Activated T-cell treated with anti-CD3 and anti-CD28 coated beads, Interleukin-2, amount 50 U/mL, for 24 hours (primary cell): ENCODE measurements at regions not wholly inside any gene's neighbourhood (a gene's known extent, or its start where the extent isn't known, plus 50 kb on each side); places are given as distances from the start of the nearest gene placed in this dataset.

Source experiments
- DNase-seq: peaks from one replicate; pipeline ENCODE4 v3.0.0-alpha.2; 2020
- H3K27ac Mint-ChIP-seq: 2 replicates; pipeline ENCODE4 v1.8.0; 2020; ENCODE audit warnings: mild to moderate bottlenecking, mixed read lengths
- H3K27me3 Mint-ChIP-seq: 2 replicates; pipeline ENCODE4 v1.8.0; 2020; ENCODE audit warnings: mixed read lengths
- H3K36me3 Mint-ChIP-seq: 2 replicates; pipeline ENCODE4 v1.8.0; 2020; ENCODE audit warnings: low read depth, mixed read lengths
- H3K4me1 Mint-ChIP-seq: 2 replicates; pipeline ENCODE4 v1.8.0; 2020; ENCODE audit warnings: low read depth, mixed read lengths
- H3K4me3 Mint-ChIP-seq: 2 replicates; pipeline ENCODE4 v1.8.0; 2020; ENCODE audit warnings: mild to moderate bottlenecking, moderate library complexity, mixed read lengths
- H3K9me3 Mint-ChIP-seq: 2 replicates; pipeline ENCODE4 v1.8.0; 2020; ENCODE audit warnings: mixed read lengths

- H3K27ac Mint-ChIP-seq: no peak overlapping the region
- no peaks in the 10 kb centered on the region for H3K4me1 Mint-ChIP-seq
- H3K4me3 Mint-ChIP-seq: no peak overlapping the region
- DNase-seq: no peak
- H3K9me3 Mint-ChIP-seq: peaks cover 4% of the 10 kb centered on the region
- no peaks in the 10 kb centered on the region for H3K36me3 Mint-ChIP-seq
- H3K27me3 Mint-ChIP-seq: no peaks in the 10 kb centered on the region
These were observed 161.5 kb upstream of the LRRC7 start for GRCh38 chr1:69406244-69406643.

DNA sequence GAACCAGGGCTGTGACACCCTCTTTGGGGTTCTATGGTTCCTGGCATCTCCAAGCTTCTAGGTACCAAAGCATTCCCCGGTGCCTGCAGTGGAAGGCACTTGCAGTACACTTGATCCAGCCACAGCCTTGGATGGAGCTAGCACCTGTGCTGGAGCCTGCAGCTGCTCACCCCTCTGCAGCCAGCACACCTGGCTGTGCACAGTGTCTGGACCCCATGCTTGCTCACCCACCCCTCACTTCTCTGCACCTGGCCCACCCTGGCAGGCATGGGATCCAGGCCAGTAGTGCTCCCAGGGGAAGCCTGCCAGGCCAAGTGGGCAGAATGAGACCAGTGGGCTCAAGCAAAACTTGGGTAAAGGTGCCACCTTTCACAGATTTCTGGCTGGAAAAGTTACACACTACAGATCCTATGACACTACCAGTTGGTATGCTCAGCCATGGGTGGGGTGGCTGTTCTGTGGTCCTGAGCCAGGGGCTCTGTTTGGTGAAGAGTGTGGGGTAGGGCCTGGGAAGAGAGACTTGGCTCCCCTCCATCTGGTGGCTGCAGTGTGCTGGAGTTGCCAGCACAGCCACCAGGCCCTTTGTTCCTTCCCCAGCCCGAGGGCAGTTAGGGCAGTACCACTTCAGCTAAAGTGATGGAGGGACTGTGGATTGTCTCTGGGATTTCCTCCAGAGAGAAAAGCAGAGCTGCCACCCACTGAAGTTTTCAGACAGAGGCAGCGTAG is 157.8 kb upstream of the LRRC7 start:
- Mint-ChIP-seq H3K27me3 (no peaks in the 10 kb centered on the region), H3K36me3 (no peaks in the 10 kb centered on the region), H3K27ac (no peak overlapping the region), H3K9me3 (peaks cover 6% of the 10 kb centered on the region), H3K4me3 (no peak overlapping the region), H3K4me1 (no peaks in the 10 kb centered on the region)
- DNase-seq: no peak

GRCh38 chr1:69410457-69410850 is 157.3 kb upstream of the LRRC7 start:
- Mint-ChIP-seq H3K27me3 (no peaks in the 10 kb centered on the region), H3K9me3 (peaks cover 6% of the 10 kb centered on the region), H3K4me1 (no peaks in the 10 kb centered on the region), H3K4me3 (no peak overlapping the region), H3K36me3 (no peaks in the 10 kb centered on the region), H3K27ac (no peak overlapping the region)
- no peak for DNase-seq

GRCh38 chr1:69410893-69411292 is 156.8 kb upstream of the LRRC7 start:
- H3K27ac Mint-ChIP-seq: no peak overlapping the region
- no peak overlapping the region for H3K4me3 Mint-ChIP-seq

DNA sequence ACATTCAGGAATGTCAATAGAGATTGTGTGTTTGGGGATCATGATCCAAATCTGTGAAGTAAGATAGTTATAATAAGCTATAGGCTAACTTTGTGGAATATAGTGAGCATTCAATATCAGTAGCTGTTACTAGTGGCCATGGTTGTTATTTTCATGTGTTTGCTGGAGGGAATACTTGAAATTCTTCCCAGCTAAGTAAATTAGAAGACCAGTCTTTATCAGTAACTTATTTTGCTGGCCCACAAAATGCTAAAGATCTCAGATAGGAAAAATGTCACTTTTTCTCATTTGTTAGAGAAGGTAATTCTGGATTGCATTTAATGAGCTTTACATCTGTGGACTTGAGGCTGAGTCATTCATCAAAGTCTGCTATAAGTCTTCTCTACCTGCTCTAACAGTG is 156.1 kb upstream of the LRRC7 start:
- Mint-ChIP-seq H3K27ac (no peak overlapping the region), H3K9me3 (peaks cover 6% of the 10 kb centered on the region), H3K4me3 (no peak overlapping the region), H3K4me1 (no peaks in the 10 kb centered on the region), H3K27me3 (no peaks in the 10 kb centered on the region), H3K36me3 (no peaks in the 10 kb centered on the region)
- no peak for DNase-seq

More at GRCh38 chr1:69410893-69411292, 156.8 kb upstream of the LRRC7 start:
- Mint-ChIP-seq H3K4me1 (no peaks in the 10 kb centered on the region), H3K27me3 (no peaks in the 10 kb centered on the region), H3K9me3 (peaks cover 6% of the 10 kb centered on the region), H3K36me3 (no peaks in the 10 kb centered on the region)
- no peak for DNase-seq

- Mint-ChIP-seq H3K9me3 (peaks cover 6% of the 10 kb centered on the region), H3K27me3 (no peaks in the 10 kb centered on the region), H3K27ac (no peak overlapping the region), H3K36me3 (no peaks in the 10 kb centered on the region), H3K4me3 (no peak overlapping the region), H3K4me1 (no peaks in the 10 kb centered on the region)
- no peak for DNase-seq
These were observed 154.6 kb upstream of the LRRC7 start for GRCh38 chr1:69413129-69413528.

- H3K27me3 Mint-ChIP-seq: no peaks in the 10 kb centered on the region
- peaks cover 2% of the 10 kb centered on the region for H3K9me3 Mint-ChIP-seq
- no peak for DNase-seq
- H3K27ac Mint-ChIP-seq: no peak overlapping the region
- no peak overlapping the region for H3K4me3 Mint-ChIP-seq
- no peaks in the 10 kb centered on the region for H3K4me1 Mint-ChIP-seq
- H3K36me3 Mint-ChIP-seq: no peaks in the 10 kb centered on the region
These were observed 153.1 kb upstream of the LRRC7 start for GRCh38 chr1:69414574-69414973.

- no peaks in the 10 kb centered on the region for H3K9me3 Mint-ChIP-seq
These were observed 146.4 kb upstream of the LRRC7 start for GRCh38 chr1:69421286-69421685.

DNA sequence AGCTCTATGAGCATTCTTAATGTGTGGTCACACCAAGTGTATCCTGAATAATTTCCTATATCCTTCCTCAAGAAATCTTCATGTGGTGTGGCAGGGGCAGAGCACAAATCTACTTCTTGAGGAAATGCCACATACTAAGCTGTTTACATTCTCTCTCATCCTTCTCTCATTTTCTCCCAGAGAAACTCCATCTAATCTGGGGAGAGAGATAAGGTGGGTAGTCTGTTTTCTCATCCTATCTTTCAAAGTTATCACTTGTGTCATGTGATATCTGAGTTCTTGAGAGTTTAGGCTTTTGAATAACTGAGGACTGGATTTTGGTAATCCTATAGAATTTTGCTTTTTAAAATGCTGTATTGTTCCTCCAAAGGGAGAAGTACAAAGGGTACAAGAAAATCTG is 141.9 kb upstream of the LRRC7 start:
- DNase-seq: no peak
- H3K27me3 Mint-ChIP-seq: no peaks in the 10 kb centered on the region
- H3K4me1 Mint-ChIP-seq: no peaks in the 10 kb centered on the region
- H3K27ac Mint-ChIP-seq: no peak overlapping the region
- H3K4me3 Mint-ChIP-seq: no peak overlapping the region
- no peaks in the 10 kb centered on the region for H3K36me3 Mint-ChIP-seq
- H3K9me3 Mint-ChIP-seq: peaks cover 2% of the 10 kb centered on the region

More at GRCh38 chr1:69421286-69421685, 146.4 kb upstream of the LRRC7 start:
- Mint-ChIP-seq H3K36me3 (no peaks in the 10 kb centered on the region), H3K4me3 (no peak overlapping the region), H3K27ac (no peak overlapping the region), H3K4me1 (no peaks in the 10 kb centered on the region), H3K27me3 (no peaks in the 10 kb centered on the region)
- DNase-seq: no peak

DNA sequence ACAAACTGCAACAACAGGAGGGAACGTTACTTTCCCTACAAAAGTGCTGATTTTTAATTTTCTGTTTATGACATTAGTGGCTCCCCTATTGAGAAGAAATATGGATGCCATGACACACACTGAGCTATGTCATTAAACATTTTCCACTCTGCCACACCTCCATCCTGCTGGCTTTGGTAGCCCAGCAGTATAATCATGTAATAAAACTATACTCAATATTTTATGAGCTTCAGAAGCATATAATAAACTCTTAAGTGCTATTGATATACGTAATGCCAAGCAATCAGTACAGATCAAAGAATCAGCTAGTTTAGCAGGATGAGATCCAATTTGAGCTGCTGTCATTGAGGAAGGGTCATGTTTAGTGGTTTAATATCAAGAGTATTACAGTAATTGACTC is 141.3 kb upstream of the LRRC7 start:
- Mint-ChIP-seq H3K27me3 (no peaks in the 10 kb centered on the region), H3K4me3 (no peak overlapping the region), H3K9me3 (peaks cover 2% of the 10 kb centered on the region), H3K36me3 (no peaks in the 10 kb centered on the region), H3K4me1 (no peaks in the 10 kb centered on the region), H3K27ac (no peak overlapping the region)
- DNase-seq: no peak

DNA sequence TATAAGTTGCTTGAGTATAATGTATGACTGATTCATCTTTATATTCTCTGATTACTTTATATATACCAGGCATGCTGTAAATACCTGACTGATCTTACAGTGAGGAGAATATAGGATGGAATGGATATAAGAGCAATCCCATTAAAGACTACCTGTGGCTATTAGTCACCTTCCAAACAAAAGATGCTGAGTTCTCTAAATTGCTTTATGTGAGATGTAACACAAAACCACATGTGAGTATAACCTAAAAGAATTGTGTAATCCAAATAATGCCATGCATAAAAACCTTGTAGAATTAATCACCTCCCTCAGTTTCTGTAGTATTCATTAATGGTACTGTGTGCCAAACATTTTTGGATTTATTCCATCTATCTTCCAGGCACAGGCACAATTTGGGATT is 134.6 kb upstream of the LRRC7 start:
- Mint-ChIP-seq H3K36me3 (no peaks in the 10 kb centered on the region), H3K9me3 (no peaks in the 10 kb centered on the region), H3K4me3 (no peak overlapping the region), H3K27ac (no peak overlapping the region), H3K4me1 (no peaks in the 10 kb centered on the region), H3K27me3 (no peaks in the 10 kb centered on the region)
- no peak for DNase-seq

- Mint-ChIP-seq H3K9me3 (no peaks in the 10 kb centered on the region), H3K27me3 (no peaks in the 10 kb centered on the region), H3K4me3 (no peak overlapping the region), H3K4me1 (no peaks in the 10 kb centered on the region), H3K36me3 (no peaks in the 10 kb centered on the region), H3K27ac (no peak overlapping the region)
- no peak for DNase-seq
These were observed 131.6 kb upstream of the LRRC7 start for GRCh38 chr1:69436151-69436550.

DNA sequence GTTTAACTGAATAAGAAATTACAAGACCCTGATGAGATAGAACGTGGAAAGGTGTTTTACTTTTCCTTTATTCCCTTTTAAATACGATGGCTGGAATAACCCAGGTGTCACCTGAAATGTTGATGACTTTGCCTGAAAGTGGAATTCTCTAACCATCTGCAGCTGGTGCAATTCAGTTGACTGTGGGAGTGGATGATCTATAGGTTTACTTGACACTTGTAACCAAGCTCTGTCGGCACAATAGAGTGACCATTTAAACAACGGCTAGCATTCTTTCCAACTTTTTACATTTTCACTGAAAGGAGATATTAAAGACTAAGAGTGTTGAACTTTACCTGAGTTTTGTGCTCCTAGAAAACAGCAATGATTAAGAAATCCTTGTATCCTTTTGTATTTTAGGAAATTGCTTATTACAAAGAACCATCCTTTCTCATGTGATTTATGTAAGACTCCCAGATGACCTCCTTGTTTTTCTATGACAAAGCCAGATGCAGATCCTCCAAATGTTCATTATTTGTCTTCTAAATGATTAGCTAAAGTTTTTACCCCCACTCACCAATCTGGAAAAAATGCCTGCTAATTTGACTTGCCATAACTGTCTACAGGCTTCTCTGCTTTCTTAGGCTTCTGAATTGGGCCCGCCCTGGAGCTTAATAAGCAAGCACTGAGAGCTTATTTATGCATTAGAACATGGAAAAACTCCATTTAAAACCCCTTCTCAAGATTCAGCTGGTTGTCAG is 129.5 kb upstream of the LRRC7 start:
- DNase-seq: no peak
- Mint-ChIP-seq H3K27ac (no peak overlapping the region), H3K4me1 (no peaks in the 10 kb centered on the region), H3K4me3 (no peak overlapping the region), H3K27me3 (no peaks in the 10 kb centered on the region), H3K9me3 (peaks cover 4% of the 10 kb centered on the region), H3K36me3 (no peaks in the 10 kb centered on the region)

- Mint-ChIP-seq H3K27me3 (no peaks in the 10 kb centered on the region), H3K4me3 (no peak overlapping the region), H3K27ac (no peak overlapping the region), H3K9me3 (peaks cover 6% of the 10 kb centered on the region), H3K4me1 (no peaks in the 10 kb centered on the region), H3K36me3 (no peaks in the 10 kb centered on the region)
- no peak for DNase-seq
These were observed 126.2 kb upstream of the LRRC7 start for GRCh38 chr1:69441496-69441895.

DNA sequence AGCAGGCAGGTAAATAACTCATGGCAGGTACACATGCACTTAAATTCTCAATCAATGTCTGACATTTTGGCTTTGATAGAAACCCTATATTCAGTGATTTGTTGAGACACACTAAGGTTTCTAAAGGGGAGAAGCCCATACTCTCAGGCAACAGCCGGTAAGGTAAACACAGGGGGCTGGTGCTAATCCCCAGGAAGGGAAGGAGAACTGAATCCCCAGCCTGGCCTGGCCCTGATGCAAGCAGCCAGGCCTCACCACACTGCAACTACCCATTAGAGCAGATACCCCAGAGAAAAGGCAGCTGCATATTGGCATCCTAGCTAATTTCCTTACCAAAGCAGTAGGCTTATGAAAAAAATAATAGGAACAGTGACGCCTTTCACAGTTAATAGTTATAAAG is 116.5 kb upstream of the LRRC7 start:
- Mint-ChIP-seq H3K4me3 (no peak overlapping the region), H3K4me1 (no peaks in the 10 kb centered on the region), H3K36me3 (no peaks in the 10 kb centered on the region), H3K9me3 (peaks cover 22% of the 10 kb centered on the region), H3K27me3 (no peaks in the 10 kb centered on the region), H3K27ac (no peak overlapping the region)
- DNase-seq: no peak
